Right ventricle myocardium superior (tissue), 1 donor: ENCODE measurements at regions not wholly inside any gene's neighbourhood (a gene's known extent, or its start where the extent isn't known, plus 50 kb on each side); places are given as distances from the start of the nearest gene placed in this dataset.
A peak's percentile ranks its signal among the peaks of the same experiment; 100 is the strongest.
"Not testable (repeated sequence)": the region's sequence is repeated elsewhere in the genome, so short reads cannot be mapped to it uniquely, and the experiment has no call there.

Experiments
- ATAC-seq: fragments of 200-7000 bp; cut with Tn5 transposase; one replicate; pipeline ENCODE4 v1.9.1; 2020; ENCODE audit warnings: mild to moderate bottlenecking; ENCODE audit not compliant: poor library complexity
- DNase-seq: peaks from one replicate; pipeline ENCODE4 v3.0.0-alpha.2; 2020
- intact Hi-C: fragments of 100-400 bp; cut with DNase I; formaldehyde crosslinking; loops from one replicate; pipeline ENCODE4 v1.11.2; 2022
- donor health status: DM: no; HTN: yes; CAD: no; lungs with severe emphysema.

- DNase-seq = no peak
- ATAC-seq = no peak
- intact Hi-C loops = no loop called here
Observed at GRCh38 chr3:78258798-78259197, 1218.9 kb downstream of the ROBO2 start.

GRCh38 chr3:78260388-78260787, 1220.5 kb downstream of the ROBO2 start:
- intact Hi-C loops = no loop called here
- DNase-seq (no peak), ATAC-seq (no peak)

DNA sequence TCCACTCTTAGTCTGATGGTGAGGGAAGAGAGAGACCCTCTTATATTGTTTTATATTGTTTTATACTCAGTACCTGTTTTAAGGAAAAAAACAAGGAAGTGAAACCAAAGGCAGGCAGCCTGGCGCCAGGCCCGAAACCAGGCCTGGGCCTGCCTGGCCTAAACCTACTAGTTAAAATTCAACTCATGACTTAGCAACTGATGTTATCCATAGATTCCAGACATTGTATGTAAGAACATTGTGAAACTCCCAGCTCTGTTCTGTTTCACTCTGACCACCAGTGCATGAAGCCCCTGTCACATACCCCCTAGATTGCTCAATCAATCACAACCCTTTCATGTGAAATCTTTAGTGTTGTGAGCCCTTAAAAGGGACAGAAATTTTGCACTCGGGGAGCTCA, 1226.7 kb downstream of the ROBO2 start:
- DNase-seq, ATAC-seq, intact Hi-C loops: not testable (repeated sequence)

GRCh38 chr3:78267235-78267634, 1227.3 kb downstream of the ROBO2 start:
- no peak for ATAC-seq
- no peak for DNase-seq
- intact Hi-C loops = no loop called here

GRCh38 chr3:78268087-78268486, 1228.2 kb downstream of the ROBO2 start:
- DNase-seq = no peak
- intact Hi-C loops = no loop called here
- ATAC-seq = no peak

GRCh38 chr3:78268716-78269668, 1229.1 kb downstream of the ROBO2 start:
- no peak for DNase-seq
- intact Hi-C loops = no loop called here
- ATAC-seq = no peak

DNA sequence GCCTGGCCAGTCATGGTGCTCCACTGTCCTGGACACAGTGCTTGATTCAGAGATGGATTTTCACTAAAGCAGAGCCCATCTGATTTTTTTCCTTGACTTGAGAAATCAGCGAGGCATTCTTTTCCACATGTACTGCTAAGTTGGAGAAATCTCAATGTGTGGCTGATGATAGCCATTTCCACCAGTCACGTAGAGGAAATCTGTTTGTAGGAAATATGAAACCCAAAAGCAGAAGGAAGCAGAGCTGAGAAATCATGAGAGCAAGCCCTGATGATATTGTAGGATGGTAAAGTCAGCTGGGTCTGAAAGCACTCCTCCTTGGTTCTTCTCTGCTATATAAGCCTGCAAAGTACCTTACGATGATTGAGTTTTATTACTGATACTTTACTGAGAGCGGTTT, 1233.4 kb downstream of the ROBO2 start:
- DNase-seq = no peak
- intact Hi-C loops = no loop called here
- no peak for ATAC-seq

DNA sequence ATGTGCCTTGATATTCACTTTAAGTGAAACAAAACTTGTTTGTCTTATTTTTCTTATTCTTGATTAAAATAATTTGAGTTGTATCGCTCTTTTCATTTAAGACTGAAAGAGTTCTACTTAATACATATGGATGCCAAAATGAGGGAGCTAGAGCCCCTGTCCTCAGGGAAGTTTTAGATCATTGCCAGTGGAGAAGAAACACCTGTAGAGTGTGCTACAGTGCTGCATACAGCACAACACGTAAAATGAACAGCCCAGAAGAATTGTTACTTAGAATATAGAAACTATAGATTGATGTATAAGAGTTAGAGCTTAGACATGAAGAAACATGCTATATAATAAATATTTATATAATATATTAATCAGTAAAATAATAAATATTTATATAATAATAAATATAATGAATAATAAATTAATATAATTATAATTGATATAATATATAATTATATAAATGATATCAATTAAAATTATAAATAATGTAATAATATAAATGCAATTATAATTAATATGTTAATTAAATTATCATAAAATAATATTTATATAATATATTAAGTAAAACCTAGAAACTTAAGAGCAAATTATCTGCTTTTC, 1234.7 kb downstream of the ROBO2 start:
- ATAC-seq = no peak
- DNase-seq = no peak

DNA sequence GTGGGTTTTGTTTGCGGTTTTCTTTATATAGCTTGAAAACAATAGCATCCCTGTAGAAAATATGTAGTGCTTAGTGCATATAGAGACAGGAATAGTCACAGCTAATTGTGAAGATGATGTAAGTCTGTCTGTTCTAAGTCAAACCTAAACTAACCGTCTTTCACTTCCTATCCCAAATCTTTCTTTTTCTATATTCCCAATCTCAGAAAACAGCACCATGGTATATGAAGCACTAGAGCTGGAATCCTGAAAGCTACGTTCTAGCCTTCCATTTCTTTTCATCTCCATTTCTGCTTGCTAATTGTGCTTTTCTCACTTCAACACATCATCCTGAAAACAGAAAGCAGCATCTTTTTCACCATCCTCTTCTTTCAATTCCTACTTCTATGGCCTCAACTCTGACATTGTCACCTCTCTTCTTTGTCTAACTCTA, 1235.5 kb downstream of the ROBO2 start:
- no peak for DNase-seq
- ATAC-seq = no peak
- intact Hi-C loops = no loop called here

More for the DNA sequence above, 1234.7 kb downstream of the ROBO2 start:
- intact Hi-C loops = no loop called here

GRCh38 chr3:78277220-78277619, 1237.3 kb downstream of the ROBO2 start:
- DNase-seq (no peak), ATAC-seq (no peak)
- intact Hi-C loops = no loop called here

- no peak for DNase-seq
- intact Hi-C loops = no loop called here
- ATAC-seq = no peak
Observed at GRCh38 chr3:78277801-78278200, 1237.9 kb downstream of the ROBO2 start.

DNA sequence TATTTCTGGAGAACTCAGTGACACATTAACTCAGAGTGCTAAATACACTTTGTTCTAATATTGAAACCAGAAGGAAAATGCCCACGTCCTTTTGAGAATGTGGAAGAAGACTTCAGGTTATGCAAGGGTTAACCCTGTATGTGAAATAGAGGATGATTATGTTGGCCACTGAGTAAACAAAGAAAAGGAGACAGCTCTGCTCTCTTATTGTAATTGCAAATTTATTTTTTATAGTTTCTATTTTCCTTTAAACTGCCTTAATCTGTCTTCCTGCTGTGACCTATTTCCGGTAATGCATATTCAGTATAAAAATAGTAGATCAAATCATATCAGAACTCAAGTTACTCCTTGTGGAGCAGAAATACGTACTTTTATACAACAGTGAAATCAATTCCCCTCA, 1239.2 kb downstream of the ROBO2 start:
- DNase-seq = no peak
- no peak for ATAC-seq
- intact Hi-C loops = no loop called here

- DNase-seq (peak; percentile 17), ATAC-seq (no peak)
- intact Hi-C loops = no loop called here
Observed at GRCh38 chr3:78281381-78281780, 1241.5 kb downstream of the ROBO2 start.

DNA sequence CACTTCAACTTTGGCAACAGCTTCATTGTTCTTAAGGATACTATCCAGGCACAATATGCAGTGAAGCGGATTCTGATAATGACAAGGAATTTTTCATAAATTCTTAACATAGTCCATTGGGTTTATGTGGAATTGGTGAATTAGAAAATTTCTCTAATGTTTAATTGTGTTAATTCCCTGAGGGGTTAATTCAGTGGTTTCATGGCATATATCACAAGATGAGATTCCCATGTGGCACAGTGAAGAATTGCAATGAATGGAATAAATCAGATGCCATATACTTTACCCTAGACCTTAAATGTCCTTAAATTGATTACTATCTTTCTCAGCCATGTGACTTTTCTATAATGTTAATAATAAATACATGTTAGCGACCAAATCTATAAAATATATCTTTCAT, 1244.1 kb downstream of the ROBO2 start:
- no peak for DNase-seq
- no peak for ATAC-seq
- intact Hi-C loops = no loop called here

DNA sequence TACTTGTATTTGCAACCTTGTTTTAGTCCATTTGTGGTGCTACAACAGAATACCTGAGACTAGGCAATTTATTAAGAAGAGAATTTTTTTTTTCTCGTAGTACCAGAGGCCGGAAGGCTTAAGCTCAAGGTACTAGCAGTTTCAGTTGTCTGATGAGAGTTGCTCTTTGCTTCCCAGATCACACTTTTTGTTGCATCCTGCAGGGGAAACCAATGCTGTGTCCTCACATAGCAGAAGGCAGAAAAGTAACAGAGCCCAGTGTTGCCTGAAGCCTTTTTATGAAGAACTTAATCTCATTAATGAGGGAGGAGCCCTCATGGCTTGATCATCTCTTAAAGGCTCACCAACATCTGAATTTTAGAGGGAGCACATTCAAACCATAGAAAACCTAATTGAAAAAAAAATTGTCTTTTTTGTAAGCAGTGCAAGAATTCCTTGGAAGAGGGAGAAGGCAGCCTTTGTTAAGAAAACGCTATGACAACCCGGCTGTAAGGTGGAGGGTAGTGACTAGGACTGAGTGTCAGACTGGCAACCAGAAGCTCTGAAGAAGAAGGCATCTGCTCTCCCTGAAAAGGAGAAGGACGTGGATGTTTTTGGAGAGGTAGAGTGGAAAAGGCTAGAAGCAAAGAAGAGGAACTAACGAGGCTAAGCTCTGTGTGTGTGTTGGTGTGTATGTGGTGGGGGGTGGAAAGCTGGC, 1245.3 kb downstream of the ROBO2 start:
- no peak for ATAC-seq
- intact Hi-C loops = no loop called here
- DNase-seq = no peak

DNA sequence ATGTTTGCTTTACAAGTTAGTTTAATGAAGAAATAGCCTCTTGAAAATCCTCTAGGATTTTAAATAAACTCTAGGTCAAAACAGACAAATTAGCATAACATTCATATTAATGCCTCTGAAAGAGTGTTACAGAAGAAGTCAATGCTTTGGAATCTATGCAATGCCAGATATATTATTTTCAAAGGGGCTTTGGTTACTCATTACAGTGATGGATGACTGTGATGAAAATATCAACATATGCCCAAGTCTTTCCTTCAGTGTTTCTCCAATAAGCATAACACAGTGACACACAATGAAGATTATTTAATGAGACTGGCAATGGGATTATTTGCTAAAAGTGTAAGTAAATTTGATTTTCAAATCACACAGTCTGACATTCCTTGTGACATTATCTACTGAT, 1247.2 kb downstream of the ROBO2 start:
- ATAC-seq (no peak), DNase-seq (no peak)
- intact Hi-C loops = no loop called here

- intact Hi-C loops = no loop called here
- no peak for ATAC-seq
- no peak for DNase-seq
Observed at GRCh38 chr3:78293284-78293683, 1253.4 kb downstream of the ROBO2 start.

GRCh38 chr3:78304115-78304514, 1264.2 kb downstream of the ROBO2 start:
- intact Hi-C loops = no loop called here
- DNase-seq = no peak
- no peak for ATAC-seq

DNA sequence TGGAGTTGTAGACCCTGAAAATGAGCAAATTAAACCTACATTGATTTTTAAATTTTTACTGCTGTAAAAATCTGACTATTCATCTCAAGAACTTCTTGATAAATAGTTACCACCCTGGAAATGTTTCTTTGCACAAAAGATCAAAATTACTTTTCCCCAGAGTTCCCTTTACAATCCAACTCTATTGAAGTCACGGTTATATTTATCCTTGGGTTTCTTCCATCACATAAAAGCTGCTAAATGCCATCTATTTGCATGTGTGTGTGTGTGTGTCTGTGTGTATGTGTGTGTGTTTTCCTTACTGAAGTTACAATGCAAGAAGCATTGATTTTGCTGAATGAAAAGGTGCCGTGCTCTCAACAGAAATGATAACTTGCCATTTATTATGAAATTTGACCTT, 1273.0 kb downstream of the ROBO2 start:
- ATAC-seq (no peak), DNase-seq (no peak)
- intact Hi-C loops = no loop called here

DNA sequence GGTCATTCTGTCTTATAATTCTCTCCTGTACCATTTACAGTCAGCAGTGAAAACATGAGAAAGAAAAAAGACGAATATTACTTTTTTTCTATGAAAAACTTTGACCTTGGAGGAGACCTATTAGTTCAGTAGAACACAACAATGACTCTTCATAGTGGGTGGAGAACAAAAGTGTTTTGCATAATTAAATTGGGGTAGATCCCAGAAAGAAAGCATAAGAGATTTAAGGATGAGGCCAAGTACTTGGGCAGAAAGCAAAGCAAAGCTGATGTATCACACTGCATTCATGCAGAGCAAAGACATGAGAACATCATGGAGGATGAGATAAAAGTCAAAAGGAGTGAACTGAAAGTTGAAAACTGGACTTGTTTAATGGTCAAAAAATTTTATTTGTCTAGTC, 1273.4 kb downstream of the ROBO2 start:
- DNase-seq (no peak), ATAC-seq (no peak)
- intact Hi-C loops = no loop called here
